NCI-H1417 (cell line): ENCODE measurements at regions not wholly inside any gene's neighbourhood (a gene's known extent, or its start where the extent isn't known, plus 50 kb on each side); places are given as distances from the start of the nearest gene placed in this dataset.

ENCODE experiments used
- DNase-seq, 3 experiments: peaks; one replicate each; lab custom pipeline; 2025; lab: John Stamatoyannopoulos, UW

DNA sequence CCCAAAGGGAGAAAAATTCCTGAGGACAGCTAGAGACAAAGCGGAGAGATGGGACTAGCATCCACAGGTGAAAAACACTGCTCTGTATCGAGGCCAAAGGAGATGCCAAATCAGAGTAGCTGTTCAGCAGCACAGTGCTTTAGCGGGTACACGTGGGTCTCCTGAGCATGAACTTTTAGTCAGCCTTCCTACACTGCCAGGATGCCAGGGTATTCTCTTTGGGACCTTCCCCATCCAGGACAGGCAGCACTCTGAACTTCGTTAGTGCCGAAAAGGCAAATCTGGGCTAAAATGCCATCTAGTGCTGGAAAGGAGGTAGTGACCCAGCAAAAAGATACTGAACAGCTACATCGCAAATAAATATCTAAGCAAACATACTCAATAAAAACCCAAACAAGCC, 64.9 kb downstream of the C6orf58 start:
- DNase-seq: peak in 2 of 3 experiments; percentile 33 to 40
